Neural progenitor cell (in vitro differentiated cells): ENCODE measurements at regions not wholly inside any gene's neighbourhood (a gene's known extent, or its start where the extent isn't known, plus 50 kb on each side); places are given as distances from the start of the nearest gene placed in this dataset.

Experiments used
- EZH2 ChIP-seq: fragments of 200-600 bp; sonication (generic); IDR thresholded peaks from 2 replicates; pipeline ENCODE4 v1.6.1; 2017; ENCODE audit warnings: antibody characterized with exemption, mild to moderate bottlenecking, moderate library complexity
- EZH2phosphoT487 ChIP-seq: fragments of 200-600 bp; sonication (generic); IDR thresholded peaks from 2 replicates; pipeline ENCODE4 v1.6.1; 2017; ENCODE audit warnings: antibody characterized with exemption
- TF ChIP-seq, protein P1 (sequence below): fragments of 200-600 bp; sonication (generic); IDR thresholded peaks from 2 replicates; pipeline ENCODE4 v1.5.1; 2017; ENCODE audit warnings: antibody characterized with exemption, mild to moderate bottlenecking

DNA sequence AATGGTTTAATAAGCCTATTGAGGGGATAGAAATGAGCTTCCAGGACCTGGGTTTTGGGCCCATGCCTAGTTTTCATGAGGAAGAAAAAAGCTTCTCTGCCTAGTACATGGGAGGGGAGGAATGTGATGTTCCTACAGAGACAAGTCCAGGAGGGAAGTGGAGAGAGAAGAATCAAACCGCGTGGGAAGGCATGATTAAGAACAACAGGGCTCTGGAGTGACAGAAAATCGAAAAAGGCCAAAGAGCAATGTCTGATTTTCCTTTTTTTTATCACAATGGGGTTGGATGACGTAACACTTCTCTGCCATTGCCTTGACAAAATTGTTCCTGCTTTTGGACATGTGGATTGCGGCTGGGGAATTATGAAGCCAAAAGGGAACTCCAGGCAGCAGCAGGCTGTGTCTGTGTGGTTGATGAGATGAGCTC is 258.6 kb downstream of the CXCL12 start:
- TF ChIP-seq, protein P1, sequence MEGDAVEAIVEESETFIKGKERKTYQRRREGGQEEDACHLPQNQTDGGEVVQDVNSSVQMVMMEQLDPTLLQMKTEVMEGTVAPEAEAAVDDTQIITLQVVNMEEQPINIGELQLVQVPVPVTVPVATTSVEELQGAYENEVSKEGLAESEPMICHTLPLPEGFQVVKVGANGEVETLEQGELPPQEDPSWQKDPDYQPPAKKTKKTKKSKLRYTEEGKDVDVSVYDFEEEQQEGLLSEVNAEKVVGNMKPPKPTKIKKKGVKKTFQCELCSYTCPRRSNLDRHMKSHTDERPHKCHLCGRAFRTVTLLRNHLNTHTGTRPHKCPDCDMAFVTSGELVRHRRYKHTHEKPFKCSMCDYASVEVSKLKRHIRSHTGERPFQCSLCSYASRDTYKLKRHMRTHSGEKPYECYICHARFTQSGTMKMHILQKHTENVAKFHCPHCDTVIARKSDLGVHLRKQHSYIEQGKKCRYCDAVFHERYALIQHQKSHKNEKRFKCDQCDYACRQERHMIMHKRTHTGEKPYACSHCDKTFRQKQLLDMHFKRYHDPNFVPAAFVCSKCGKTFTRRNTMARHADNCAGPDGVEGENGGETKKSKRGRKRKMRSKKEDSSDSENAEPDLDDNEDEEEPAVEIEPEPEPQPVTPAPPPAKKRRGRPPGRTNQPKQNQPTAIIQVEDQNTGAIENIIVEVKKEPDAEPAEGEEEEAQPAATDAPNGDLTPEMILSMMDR, result no peak
- TF ChIP-seq EZH2, result no peak
- no peak for TF ChIP-seq EZH2phosphoT487
